ENCODE measurements at regions not wholly inside any gene's neighbourhood (a gene's known extent, or its start where the extent isn't known, plus 50 kb on each side); places are given as distances from the start of the nearest gene placed in this dataset.
A peak's percentile ranks its signal among the peaks of the same experiment; 100 is the strongest.

GRCh38 chr4:143082701-143083100 is 102.0 kb upstream of the USP38 start:
- no peak for DNase-seq (ENCODE audit: low spot score)

- DNase-seq (ENCODE audit: low spot score), result peak; percentile 23
These were observed 100.8 kb upstream of the USP38 start for GRCh38 chr4:143083756-143084472.

- DNase-seq (ENCODE audit: low spot score), result peak; percentile 88
These were observed 100.2 kb upstream of the USP38 start for GRCh38 chr4:143084566-143084965.

- peak; percentile 31 for DNase-seq (ENCODE audit: low spot score)
These were observed 99.5 kb upstream of the USP38 start for GRCh38 chr4:143085224-143085623.

- DNase-seq (ENCODE audit: low spot score), result peak; percentile 58
These were observed 99.1 kb upstream of the USP38 start for GRCh38 chr4:143085659-143086058.

GRCh38 chr4:143089291-143089690 is 95.4 kb upstream of the USP38 start:
- DNase-seq (ENCODE audit: low spot score), result peak; percentile 44

GRCh38 chr4:143089847-143090246 is 94.9 kb upstream of the USP38 start:
- DNase-seq (ENCODE audit: low spot score), result no peak

- no peak for DNase-seq (ENCODE audit: low spot score)
These were observed 92.9 kb upstream of the USP38 start for GRCh38 chr4:143091862-143092261.

GRCh38 chr4:143095447-143095846 is 89.3 kb upstream of the USP38 start:
- no peak for DNase-seq (ENCODE audit: low spot score)

GRCh38 chr4:143097751-143098150 is 87.0 kb upstream of the USP38 start:
- DNase-seq (ENCODE audit: low spot score), result no peak

- DNase-seq (ENCODE audit: low spot score), result no peak
These were observed 85.0 kb upstream of the USP38 start for GRCh38 chr4:143099693-143100092.

GRCh38 chr4:143109376-143109775 is 75.3 kb upstream of the USP38 start:
- no peak for DNase-seq (ENCODE audit: low spot score)

- DNase-seq (ENCODE audit: low spot score), result no peak
These were observed 66.1 kb upstream of the USP38 start for GRCh38 chr4:143118663-143119062.

GRCh38 chr4:143127621-143128020 is 57.1 kb upstream of the USP38 start:
- no peak for DNase-seq (ENCODE audit: low spot score)

GRCh38 chr4:143133977-143134376 is 50.7 kb upstream of the USP38 start:
- DNase-seq (ENCODE audit: low spot score), result no peak

All from kidney tubule cell (primary cell).